ENCODE measurements at regions not wholly inside any gene's neighbourhood (a gene's known extent, or its start where the extent isn't known, plus 50 kb on each side); places are given as distances from the start of the nearest gene placed in this dataset.

GRCh38 chr16:6309271-6309670 lies 1023.4 kb upstream of the RBFOX1 start:
- TF ChIP-seq ZNF678 (CRISPR knock-in tag; IDR thresholded peaks at IDR 0.05), result no peak
- TF ChIP-seq ZNF83 (CRISPR knock-in tag; IDR thresholded peaks at IDR 0.05; ENCODE audit: borderline replicate concordance), result no peak

Data from HepG2 (cell line).